IMR-90 (cell line): ENCODE measurements at regions not wholly inside any gene's neighbourhood (a gene's known extent, or its start where the extent isn't known, plus 50 kb on each side); places are given as distances from the start of the nearest gene placed in this dataset.

Experiments used
- ATAC-seq: fragments of 200-7000 bp; cut with Tn5 transposase; 2 replicates; pipeline ENCODE4 v1.9.1; 2020; ENCODE audit warnings: low read depth, mild to moderate bottlenecking, moderate library complexity
- BruUV-seq: library from RNA; stranded (reverse); fragments of 400-500 nt; replicated peaks from 2 replicates; lab custom pipeline; 2021; lab: Mats Ljungman, UMichigan
- CTCF ChIA-PET: fragments of 300-600 bp; formaldehyde crosslinking; extraction: SDS; loops from one replicate; lab custom pipeline; 2021; ENCODE audit warnings: antibody characterized with exemption; lab: Yijun Ruan, JAX
- POLR2A ChIA-PET: fragments of 300-600 bp; sonication (Branson Sonifier 250); formaldehyde crosslinking; loops from one replicate; lab custom pipeline; 2022; ENCODE audit warnings: antibody characterized with exemption; ENCODE audit not compliant: unreplicated experiment; lab: Charles Lee
- DNase-seq: peaks from one replicate; pipeline ENCODE4 v3.0.0; 2013
- H2AFZ ChIP-seq: replicated peaks from 2 replicates; pipeline ENCODE3; 2013; ENCODE audit warnings: low read length, mild to moderate bottlenecking; ENCODE audit not compliant: poor library complexity
- H2AK5ac ChIP-seq: 2 replicates; pipeline ENCODE4 v1.6.1; 2013; ENCODE audit warnings: low read depth, low read length, inconsistent platforms
- H2AK9ac ChIP-seq: replicated peaks from 2 replicates; pipeline ENCODE3; 2013; ENCODE audit warnings: mild to moderate bottlenecking, low read depth, low read length, moderate library complexity; ENCODE audit not compliant: poor library complexity
- H2BK120ac ChIP-seq: 2 replicates; pipeline ENCODE4 v1.6.1; 2013; ENCODE audit warnings: low read depth, low read length, inconsistent platforms
- H2BK15ac ChIP-seq: 3 replicates; pipeline ENCODE4 v1.6.1; 2013; ENCODE audit warnings: low read depth, low read length, inconsistent platforms
- H2BK20ac ChIP-seq: 2 replicates; pipeline ENCODE4 v1.6.1; 2013; ENCODE audit warnings: low read depth, mild to moderate bottlenecking, inconsistent platforms, low read length, moderate library complexity
- H2BK5ac ChIP-seq: 2 replicates; pipeline ENCODE4 v1.6.1; 2013; ENCODE audit warnings: mild to moderate bottlenecking, low read depth, low read length, inconsistent platforms; ENCODE audit not compliant: poor library complexity, severe bottlenecking
- H3K14ac ChIP-seq: replicated peaks from 2 replicates; pipeline ENCODE4 v1.6.1; 2013; ENCODE audit warnings: low read depth, low read length, inconsistent platforms
- H3K18ac ChIP-seq: 2 replicates; pipeline ENCODE4 v1.6.1; 2013; ENCODE audit warnings: low read depth, low read length, control low read depth
- H3K23ac ChIP-seq: 2 replicates; pipeline ENCODE4 v1.6.1; 2013; ENCODE audit warnings: low read depth, low read length, inconsistent platforms
- H3K27ac ChIP-seq: 2 replicates; pipeline ENCODE4 v1.5.1; 2013; ENCODE audit warnings: mild to moderate bottlenecking, control low read depth, low read length; ENCODE audit not compliant: insufficient read depth
- H3K27me3 ChIP-seq: 2 replicates; pipeline ENCODE4 v1.6.1; 2013; ENCODE audit warnings: low read length; ENCODE audit not compliant: control insufficient read depth, insufficient read depth
- H3K36me3 ChIP-seq: 2 replicates; pipeline ENCODE4 v1.6.1; 2013; ENCODE audit warnings: low read length, mixed read lengths; ENCODE audit not compliant: control insufficient read depth, insufficient read depth
- H3K4ac ChIP-seq: 2 replicates; pipeline ENCODE4 v1.6.1; 2013; ENCODE audit warnings: low read depth, low read length, inconsistent platforms
- H3K4me1 ChIP-seq: 2 replicates; pipeline ENCODE4 v1.6.1; 2013; ENCODE audit warnings: low read length, mixed read lengths; ENCODE audit not compliant: control insufficient read depth, insufficient read depth
- H3K4me2 ChIP-seq: 2 replicates; pipeline ENCODE4 v1.6.1; 2013; ENCODE audit warnings: low read depth, mild to moderate bottlenecking, control low read depth, low read length, moderate library complexity
- H3K4me3 ChIP-seq: 2 replicates; pipeline ENCODE4 v1.5.1; 2013; ENCODE audit warnings: low read depth, mild to moderate bottlenecking, control low read depth, low read length, moderate library complexity; ENCODE audit not compliant: insufficient read depth
- H3K56ac ChIP-seq: 2 replicates; pipeline ENCODE4 v1.6.1; 2013; ENCODE audit warnings: low read length, inconsistent platforms; ENCODE audit not compliant: insufficient read depth; ENCODE audit errors: extremely low read depth
- H3K79me1 ChIP-seq, 2 experiments: 2 replicates each; pipeline ENCODE4 v1.6.1; 2013; ENCODE audit warnings: low read length in 2 of 2, inconsistent platforms in 1 of 2, low read depth in 1 of 2
- H3K9ac ChIP-seq: 2 replicates; pipeline ENCODE4 v1.6.1; 2013; ENCODE audit warnings: low read depth, low read length, control low read depth
- H3K9me1 ChIP-seq: 2 replicates; pipeline ENCODE4 v1.6.1; 2013; ENCODE audit warnings: low read length, inconsistent platforms; ENCODE audit not compliant: insufficient read depth
- H3K9me3 ChIP-seq: 2 replicates; pipeline ENCODE4 v1.6.1; 2013; ENCODE audit warnings: low read length; ENCODE audit not compliant: control insufficient read depth, insufficient read depth
- H4K20me1 ChIP-seq: 2 replicates; pipeline ENCODE4 v1.6.1; 2013; ENCODE audit warnings: low read length, inconsistent platforms; ENCODE audit not compliant: insufficient read depth
- H4K5ac ChIP-seq: 2 replicates; pipeline ENCODE4 v1.6.1; 2013; ENCODE audit warnings: mild to moderate bottlenecking, low read depth, low read length, control low read depth
- H4K8ac ChIP-seq, 2 experiments: 2 replicates each; pipeline ENCODE4 v1.6.1; 2013; ENCODE audit warnings: low read depth in 2 of 2, low read length in 2 of 2, control low read depth in 1 of 2, inconsistent platforms in 1 of 2
- H4K91ac ChIP-seq: 2 replicates; pipeline ENCODE4 v1.6.1; 2013; ENCODE audit warnings: low read depth, low read length, inconsistent platforms; ENCODE audit not compliant: insufficient read depth
- BHLHE40 ChIP-seq: fragments of 150-350 bp; IDR thresholded peaks from 2 replicates; pipeline ENCODE4 v1.6.1; 2016; ENCODE audit warnings: mild to moderate bottlenecking, low read depth, low read length
- CEBPB ChIP-seq: IDR thresholded peaks from 2 replicates; pipeline ENCODE4 v1.6.1; 2012; ENCODE audit warnings: low read depth, low read length, improper control_type of control experiment
- CHD1 ChIP-seq: IDR thresholded peaks from 2 replicates; pipeline ENCODE4 v1.6.1; 2012; ENCODE audit warnings: low read depth, low read length, improper control_type of control experiment
- CTCF ChIP-seq: conservative IDR thresholded peaks from 2 replicates; pipeline ENCODE4 v1.5.1; 2012; ENCODE audit warnings: mild to moderate bottlenecking, low read depth, low read length, improper control_type of control experiment
- ELK1 ChIP-seq: fragments of 150-350 bp; IDR thresholded peaks from 2 replicates; pipeline ENCODE4 v1.6.1; 2016; ENCODE audit warnings: low read depth, mild to moderate bottlenecking, low read length, moderate library complexity, borderline replicate concordance
- FOS ChIP-seq: fragments of 150-350 bp; IDR thresholded peaks from 2 replicates; pipeline ENCODE4 v1.6.1; 2016; ENCODE audit warnings: low read depth, low read length
- MAFK ChIP-seq: IDR thresholded peaks from 2 replicates; pipeline ENCODE4 v1.6.1; 2012; ENCODE audit warnings: low read depth, low read length, improper control_type of control experiment
- MAZ ChIP-seq: IDR thresholded peaks from 2 replicates; pipeline ENCODE4 v1.6.1; 2012; ENCODE audit warnings: low read depth, mild to moderate bottlenecking, low read length, improper control_type of control experiment, moderate library complexity, borderline replicate concordance
- MXI1 ChIP-seq: IDR thresholded peaks from 2 replicates; pipeline ENCODE4 v1.6.1; 2012; ENCODE audit warnings: low read depth, mild to moderate bottlenecking, low read length, moderate library complexity, borderline replicate concordance
- NFE2L2 ChIP-seq: fragments of 150-350 bp; IDR thresholded peaks from 2 replicates; pipeline ENCODE4 v1.6.1; 2016; ENCODE audit warnings: low read depth, mild to moderate bottlenecking, low read length
- POLR2A ChIP-seq: IDR thresholded peaks from 2 replicates; pipeline ENCODE4 v1.6.1; 2012; ENCODE audit warnings: mild to moderate bottlenecking, low read depth, low read length
- RAD21 ChIP-seq: IDR thresholded peaks from 2 replicates; pipeline ENCODE4 v1.6.1; 2012; ENCODE audit warnings: low read length, improper control_type of control experiment
- RCOR1 ChIP-seq: IDR thresholded peaks from 2 replicates; pipeline ENCODE4 v1.6.1; 2012; ENCODE audit warnings: mild to moderate bottlenecking, low read length, improper control_type of control experiment; ENCODE audit not compliant: insufficient replicate concordance
- RFX5 ChIP-seq: IDR thresholded peaks from 2 replicates; pipeline ENCODE4 v1.8.0; 2012; ENCODE audit warnings: low read depth, mild to moderate bottlenecking, low read length, moderate library complexity
- SMC3 ChIP-seq: fragments of 150-350 bp; IDR thresholded peaks from 2 replicates; pipeline ENCODE4 v1.6.1; 2016; ENCODE audit warnings: low read depth, mild to moderate bottlenecking, antibody characterized with exemption, low read length, moderate library complexity
- USF2 ChIP-seq: fragments of 150-350 bp; IDR thresholded peaks from 2 replicates; pipeline ENCODE4 v1.6.1; 2017; ENCODE audit warnings: mild to moderate bottlenecking, antibody characterized with exemption, low read length, low read depth
- WGBS, 2 experiments: methylation state at CpG; one replicate each; pipeline versions ENCODE4 v1.1.5 to v1.1.7; 2013; ENCODE audit warnings: missing lambda C conversion rate in 2 of 2; ENCODE audit not compliant: insufficient read length in 1 of 2; ENCODE audit errors: extremely low coverage in 2 of 2; 5-methylcytosine and 5-hydroxymethylcytosine counted together
- dilution Hi-C: fragments of 300-500 bp; cut with HindIII; formaldehyde crosslinking; loops from one replicate; pipeline ENCODE4 v1.14.3; 2018; ENCODE audit warnings: low sequenced_read_pairs; ENCODE audit not compliant: unreplicated experiment
- in situ Hi-C: fragments of 300-500 bp; cut with MboI; formaldehyde crosslinking; loops from 3 replicates; pipeline ENCODE4 v1.14.3; 2019; ENCODE audit warnings: low sequenced_read_pairs, inconsistent platforms, mixed read lengths
- intact Hi-C: fragments of 100-400 bp; cut with micrococcal nuclease; formaldehyde crosslinking; loops from 2 replicates; pipeline ENCODE4 v1.10.0; 2022

- H2AK5ac ChIP-seq: no peak overlapping the region
- H3K9me3 ChIP-seq: peaks cover 6% of the 10 kb centered on the region
- no peak overlapping the region for H3K23ac ChIP-seq
- no peak overlapping the region for H4K91ac ChIP-seq
- H3K18ac ChIP-seq: no peak overlapping the region
- no peak overlapping the region for H3K9ac ChIP-seq
- no peak overlapping the region for H3K27ac ChIP-seq
- no peak overlapping the region for H4K8ac ChIP-seq
- H3K36me3 ChIP-seq: no peaks in the 10 kb centered on the region
- H3K79me1 ChIP-seq: no peaks in the 10 kb centered on the region
- H3K27me3 ChIP-seq: no peaks in the 10 kb centered on the region
- no peak for DNase-seq
- no peak overlapping the region for H3K4ac ChIP-seq
- no peaks in the 10 kb centered on the region for H4K20me1 ChIP-seq
- no peak for ATAC-seq
- no peaks in the 10 kb centered on the region for H3K9me1 ChIP-seq
- no peak overlapping the region for H3K14ac ChIP-seq
- no peak overlapping the region for H2AFZ ChIP-seq
- intact Hi-C loops: no loop called here
- in situ Hi-C loops: no loop called here
- no peak overlapping the region for H3K4me3 ChIP-seq
- dilution Hi-C loops: no loop called here
- H2BK20ac ChIP-seq: no peak overlapping the region
- no peaks in the 10 kb centered on the region for H3K4me1 ChIP-seq
- H2AK9ac ChIP-seq: no peak overlapping the region
- no peak overlapping the region for H2BK5ac ChIP-seq
- BruUV-seq: no TSS peak
- H3K56ac ChIP-seq: no peak overlapping the region
- WGBS, 2 experiments: no CpG with 5 or more reads among the region's 4 CpGs
- POLR2A ChIA-PET: no interaction called here
- CTCF ChIA-PET: no interaction called here
- H3K4me2 ChIP-seq: no peak overlapping the region
- no peak for TF ChIP-seq CTCF
- TF ChIP-seq NFE2L2: no peak
- no peak for TF ChIP-seq CEBPB
- no peak for TF ChIP-seq BHLHE40
- no peak for TF ChIP-seq MXI1
- no peak for TF ChIP-seq MAFK
- TF ChIP-seq RFX5: no peak
- TF ChIP-seq CHD1: no peak
- no peak for TF ChIP-seq POLR2A
- TF ChIP-seq FOS: no peak
- TF ChIP-seq RAD21: no peak
- TF ChIP-seq RCOR1: no peak
- no peak for TF ChIP-seq MAZ
- no peak for TF ChIP-seq SMC3
- TF ChIP-seq ELK1: no peak
- TF ChIP-seq USF2: no peak
- H2BK120ac ChIP-seq: no peak overlapping the region
- no peak overlapping the region for H2BK15ac ChIP-seq
- H4K5ac ChIP-seq: no peak overlapping the region
Measured at GRCh38 chr15:26359855-26360254, 413.0 kb downstream of the GABRB3 start.
